ENCODE measurements at regions not wholly inside any gene's neighbourhood (a gene's known extent, or its start where the extent isn't known, plus 50 kb on each side); places are given as distances from the start of the nearest gene placed in this dataset.
"Not testable (repeated sequence)": the region's sequence is repeated elsewhere in the genome, so short reads cannot be mapped to it uniquely, and the experiment has no call there.

DNA sequence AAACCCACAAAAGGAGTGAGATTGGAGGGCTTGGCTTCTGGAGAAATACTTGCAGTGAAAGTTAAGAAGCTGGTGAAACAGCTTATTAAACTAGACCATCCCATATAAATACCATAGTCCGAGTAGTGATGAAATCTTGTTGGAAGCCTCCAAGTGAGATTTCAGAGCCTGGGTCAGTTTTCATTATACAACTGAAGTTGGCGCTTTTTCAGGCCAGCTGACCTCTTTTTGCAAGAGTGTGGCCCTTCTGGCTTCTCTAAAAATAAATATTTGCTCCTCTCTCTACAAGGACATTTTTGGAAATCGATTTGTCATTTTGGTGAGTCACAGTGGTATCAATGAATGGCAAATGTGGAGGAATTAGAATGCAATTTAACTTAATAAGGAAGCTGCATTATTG lies 51.2 kb upstream of the THRB start:
- no peaks in the 10 kb centered on the region for H3K4me1 Mint-ChIP-seq
- no peaks in the 10 kb centered on the region for H3K27me3 Mint-ChIP-seq
- no peaks in the 10 kb centered on the region for H3K36me3 Mint-ChIP-seq (ENCODE audit: low read depth)
- H3K9me3 Mint-ChIP-seq = peaks cover 3% of the 10 kb centered on the region
- H3K4me3 Mint-ChIP-seq = no peak overlapping the region
- H3K27ac Mint-ChIP-seq = no peak overlapping the region
- ATAC-seq (replicated peaks) = no peak

DNA sequence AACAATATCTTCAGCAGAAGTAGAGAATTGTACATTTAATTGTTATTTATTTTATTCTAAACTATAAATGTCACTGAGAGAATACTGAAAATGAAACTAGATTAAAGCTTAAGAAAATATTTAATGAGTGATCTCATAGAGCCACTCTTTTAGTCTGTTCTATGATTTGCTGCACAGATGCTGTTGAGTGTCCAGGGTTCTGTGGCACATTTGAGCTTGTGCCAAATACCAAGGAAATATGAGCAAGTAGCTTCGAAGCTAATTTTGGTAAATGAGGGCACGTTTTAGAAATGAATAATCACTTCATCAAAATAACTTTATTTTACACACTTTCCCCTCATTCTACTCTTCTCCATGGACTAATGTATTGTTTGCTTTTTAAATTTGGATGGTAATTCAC lies 53.6 kb upstream of the THRB start:
- Mint-ChIP-seq H3K36me3 (ENCODE audit: low read depth) (no peaks in the 10 kb centered on the region), H3K4me1 (no peaks in the 10 kb centered on the region), H3K4me3 (no peak overlapping the region), H3K27ac (no peak overlapping the region), H3K27me3 (peaks cover 3% of the 10 kb centered on the region), H3K9me3 (peaks cover 7% of the 10 kb centered on the region)
- no peak for ATAC-seq (replicated peaks)

DNA sequence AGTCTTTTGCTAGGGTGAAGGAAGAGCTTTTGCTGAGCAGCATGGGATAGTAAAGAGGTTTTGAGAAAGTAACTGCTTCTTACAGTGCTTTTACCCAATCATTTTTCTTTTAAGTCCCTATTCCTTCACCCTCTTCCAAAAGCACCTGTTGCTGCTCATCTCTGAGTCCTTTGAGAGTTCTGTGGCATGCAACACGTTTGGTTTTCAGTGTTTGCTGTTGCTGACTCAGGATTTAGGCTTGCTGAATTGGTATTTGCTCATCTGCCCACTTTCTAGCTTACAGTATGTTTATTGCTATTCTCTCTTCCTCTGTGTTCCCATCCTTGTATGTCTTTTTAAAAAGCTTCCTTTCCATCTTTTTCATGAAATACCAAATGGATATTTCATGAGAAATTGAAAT lies 55.9 kb upstream of the THRB start:
- Mint-ChIP-seq H3K9me3 (peaks cover 6% of the 10 kb centered on the region), H3K27me3 (peaks cover 3% of the 10 kb centered on the region), H3K4me1 (no peaks in the 10 kb centered on the region), H3K4me3 (no peak overlapping the region), H3K36me3 (ENCODE audit: low read depth) (no peaks in the 10 kb centered on the region), H3K27ac (no peak overlapping the region)
- ATAC-seq (replicated peaks) = no peak

DNA sequence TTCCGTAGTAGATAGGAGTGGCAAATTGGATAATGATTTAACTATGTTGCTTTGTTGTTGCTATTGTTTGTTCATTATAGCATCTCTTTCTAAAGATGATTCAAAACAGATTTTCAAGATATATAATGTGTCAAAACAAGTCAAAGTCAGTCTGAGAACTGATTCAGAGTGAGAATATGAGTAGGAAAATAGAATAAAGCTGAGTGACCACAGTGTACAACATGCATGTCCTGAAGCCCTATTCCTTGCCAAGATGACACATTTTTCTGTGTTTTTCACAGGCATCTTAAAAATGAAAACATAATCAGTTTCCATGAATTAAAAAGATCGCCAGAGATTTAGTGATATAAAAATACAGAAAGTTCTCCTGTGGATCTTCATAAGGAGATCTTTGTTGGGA lies 57.0 kb upstream of the THRB start:
- Mint-ChIP-seq H3K27me3 (peaks cover 3% of the 10 kb centered on the region), H3K4me3 (no peak overlapping the region), H3K9me3 (peaks cover 8% of the 10 kb centered on the region), H3K4me1 (no peaks in the 10 kb centered on the region), H3K27ac (no peak overlapping the region), H3K36me3 (ENCODE audit: low read depth) (no peaks in the 10 kb centered on the region)
- no peak for ATAC-seq (replicated peaks)

DNA sequence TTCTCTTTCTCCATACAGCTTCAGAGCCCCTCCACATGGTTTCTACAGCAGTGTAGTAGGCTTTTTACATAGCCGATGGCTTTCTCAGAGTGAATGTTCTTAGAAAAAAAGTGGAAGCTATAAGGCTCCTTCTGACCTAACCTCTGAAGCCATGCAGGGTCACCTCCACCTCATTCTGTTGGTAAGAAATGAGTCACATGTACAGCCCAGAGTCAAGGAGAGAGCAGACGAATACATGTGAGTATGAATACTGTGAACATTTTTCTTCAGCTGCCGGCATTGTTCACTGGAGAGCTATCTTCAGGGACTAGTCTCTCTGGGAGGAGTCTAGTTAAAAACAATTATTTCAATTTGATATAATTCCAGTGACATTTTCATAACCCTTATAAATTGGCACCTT lies 68.2 kb upstream of the THRB start:
- H3K27me3 Mint-ChIP-seq = peaks cover 3% of the 10 kb centered on the region
- no peak overlapping the region for H3K27ac Mint-ChIP-seq
- no peak overlapping the region for H3K4me3 Mint-ChIP-seq
- no peaks in the 10 kb centered on the region for H3K4me1 Mint-ChIP-seq
- ATAC-seq (replicated peaks) = no peak
- H3K9me3 Mint-ChIP-seq = peaks cover 6% of the 10 kb centered on the region
- H3K36me3 Mint-ChIP-seq (ENCODE audit: low read depth) = no peaks in the 10 kb centered on the region

DNA sequence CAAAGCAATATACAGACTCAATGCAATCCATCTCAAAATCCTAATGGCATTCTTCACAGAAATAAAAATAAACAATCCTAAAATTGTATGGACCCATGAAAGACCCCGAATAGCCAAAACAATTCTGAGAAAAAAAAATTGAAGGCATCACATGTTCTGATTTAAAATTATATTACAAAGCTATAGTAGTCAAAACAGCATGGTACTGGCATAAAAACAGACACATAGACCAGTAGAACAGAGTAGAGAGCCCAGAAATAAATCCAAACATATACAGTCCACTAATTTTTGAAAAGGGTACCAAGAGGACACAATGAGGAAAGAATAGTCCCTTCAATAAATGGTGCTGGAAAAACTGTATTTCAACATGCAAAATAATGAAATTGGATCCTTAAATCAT lies 70.4 kb upstream of the THRB start:
- H3K27me3 Mint-ChIP-seq = peaks cover 3% of the 10 kb centered on the region
- no peak overlapping the region for H3K4me3 Mint-ChIP-seq
- H3K27ac Mint-ChIP-seq = no peak overlapping the region
- no peaks in the 10 kb centered on the region for H3K36me3 Mint-ChIP-seq (ENCODE audit: low read depth)
- no peaks in the 10 kb centered on the region for H3K4me1 Mint-ChIP-seq
- no peak for ATAC-seq (replicated peaks)
- H3K9me3 Mint-ChIP-seq = peaks cover 15% of the 10 kb centered on the region

DNA sequence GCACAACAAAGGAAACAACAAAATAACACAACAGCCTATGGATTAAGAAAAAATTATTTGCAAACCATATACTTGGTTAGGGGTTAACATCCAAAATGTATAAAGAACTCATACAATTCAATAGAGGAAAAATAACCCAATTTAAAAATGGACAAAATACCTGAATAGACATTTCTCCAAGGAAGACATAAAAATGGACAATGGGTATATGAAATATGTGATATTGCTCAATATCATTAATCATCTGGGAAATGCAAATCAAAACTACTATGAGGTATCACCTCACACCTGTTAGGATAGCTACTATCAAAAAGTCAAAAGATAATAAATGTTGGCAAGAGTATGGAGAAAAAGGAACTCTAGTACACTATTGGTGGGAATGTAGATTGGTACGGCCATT lies 71.0 kb upstream of the THRB start:
- Mint-ChIP-seq H3K36me3 (ENCODE audit: low read depth) (no peaks in the 10 kb centered on the region), H3K4me3 (no peak overlapping the region), H3K4me1 (no peaks in the 10 kb centered on the region), H3K9me3 (peaks cover 15% of the 10 kb centered on the region), H3K27me3 (peaks cover 3% of the 10 kb centered on the region), H3K27ac (no peak overlapping the region)
- no peak for ATAC-seq (replicated peaks)

DNA sequence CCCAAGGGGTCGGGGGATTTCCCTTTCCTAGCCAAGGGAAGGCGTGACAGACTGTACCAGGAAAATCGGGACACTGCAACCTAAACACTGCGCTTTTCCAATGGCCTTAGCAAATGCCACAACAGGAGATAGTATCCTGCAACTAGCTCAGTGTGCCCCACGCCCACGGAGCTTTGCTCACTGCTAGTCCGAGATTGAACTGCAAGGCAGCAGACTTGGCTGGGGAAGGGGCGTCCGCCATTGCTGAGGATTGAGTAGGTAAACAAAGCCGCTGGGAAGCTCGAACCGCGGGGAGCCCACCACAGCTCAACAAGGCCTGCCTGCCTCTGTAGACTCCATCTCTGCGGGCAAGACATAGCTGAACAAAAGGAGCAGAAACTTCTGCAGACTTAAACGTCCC lies 72.3 kb upstream of the THRB start:
- no peak overlapping the region for H3K27ac Mint-ChIP-seq
- ATAC-seq (replicated peaks) = no peak
- peaks cover 15% of the 10 kb centered on the region for H3K9me3 Mint-ChIP-seq
- peaks cover 3% of the 10 kb centered on the region for H3K27me3 Mint-ChIP-seq
- H3K36me3 Mint-ChIP-seq (ENCODE audit: low read depth) = no peaks in the 10 kb centered on the region
- H3K4me1 Mint-ChIP-seq = no peaks in the 10 kb centered on the region
- no peak overlapping the region for H3K4me3 Mint-ChIP-seq

DNA sequence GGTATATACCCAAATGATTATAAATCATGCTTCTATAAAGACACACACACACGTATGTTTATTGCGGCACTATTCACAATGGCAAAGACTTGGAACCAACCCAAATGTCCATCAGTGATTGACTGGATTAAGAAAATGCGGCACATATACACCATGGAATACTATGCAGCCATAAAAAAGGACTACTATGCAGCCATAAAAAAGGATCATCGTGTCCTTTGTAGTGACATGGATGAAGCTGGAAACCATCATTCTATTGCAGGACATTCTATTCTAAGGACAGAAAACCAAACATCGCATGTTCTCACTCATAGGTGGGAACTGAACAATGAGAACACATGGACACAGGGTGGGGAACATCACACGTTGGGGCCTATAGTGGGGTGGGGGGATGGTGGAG lies 77.8 kb upstream of the THRB start:
- not testable (repeated sequence) for H3K4me1 Mint-ChIP-seq; H3K4me3 Mint-ChIP-seq; H3K27me3 Mint-ChIP-seq; H3K36me3 Mint-ChIP-seq (ENCODE audit: low read depth); ATAC-seq (replicated peaks); H3K27ac Mint-ChIP-seq
- peaks cover 11% of the 10 kb centered on the region for H3K9me3 Mint-ChIP-seq

DNA sequence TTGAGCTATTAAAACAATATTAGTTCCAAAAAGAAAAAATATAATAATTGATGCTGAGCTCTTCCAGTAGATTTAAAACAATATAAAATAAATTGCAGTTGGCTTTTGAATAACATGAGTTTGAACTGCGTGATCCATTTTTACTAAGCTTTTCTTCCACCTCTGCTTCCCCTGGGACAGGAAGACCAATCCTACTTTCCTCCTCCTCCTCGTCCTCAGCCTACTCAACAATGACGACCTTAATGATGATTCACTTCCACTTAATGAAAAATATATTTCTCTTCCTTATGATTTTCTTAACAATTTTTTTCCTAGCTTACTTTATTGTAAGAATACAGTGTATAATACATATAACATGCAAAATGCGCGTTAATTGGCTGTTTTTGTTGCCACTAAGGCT lies 78.9 kb upstream of the THRB start:
- Mint-ChIP-seq H3K27ac (no peak overlapping the region), H3K36me3 (ENCODE audit: low read depth) (no peaks in the 10 kb centered on the region), H3K9me3 (peaks cover 11% of the 10 kb centered on the region), H3K4me3 (no peak overlapping the region), H3K27me3 (no peaks in the 10 kb centered on the region), H3K4me1 (no peaks in the 10 kb centered on the region)
- no peak for ATAC-seq (replicated peaks)

DNA sequence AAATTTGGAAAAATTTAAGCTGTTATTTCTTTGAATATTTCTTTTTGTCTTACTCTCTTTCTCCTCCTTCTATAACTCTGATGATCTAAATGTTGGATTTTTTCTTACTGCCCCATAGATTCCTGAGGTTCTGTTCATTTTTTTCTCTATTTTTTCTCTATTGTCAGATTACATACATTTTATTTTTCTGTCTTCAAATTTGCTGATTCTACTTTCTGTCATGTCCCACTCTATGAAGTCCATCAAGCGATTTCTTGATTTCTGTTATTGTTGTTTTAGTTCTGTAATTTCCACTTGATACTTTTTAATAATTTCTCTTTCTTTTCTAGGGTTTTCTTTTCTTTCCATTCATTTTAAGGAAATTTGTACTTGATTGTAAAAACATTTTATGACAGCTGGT lies 83.7 kb upstream of the THRB start:
- H3K36me3 Mint-ChIP-seq (ENCODE audit: low read depth) = no peaks in the 10 kb centered on the region
- H3K9me3 Mint-ChIP-seq = peaks cover 3% of the 10 kb centered on the region

DNA sequence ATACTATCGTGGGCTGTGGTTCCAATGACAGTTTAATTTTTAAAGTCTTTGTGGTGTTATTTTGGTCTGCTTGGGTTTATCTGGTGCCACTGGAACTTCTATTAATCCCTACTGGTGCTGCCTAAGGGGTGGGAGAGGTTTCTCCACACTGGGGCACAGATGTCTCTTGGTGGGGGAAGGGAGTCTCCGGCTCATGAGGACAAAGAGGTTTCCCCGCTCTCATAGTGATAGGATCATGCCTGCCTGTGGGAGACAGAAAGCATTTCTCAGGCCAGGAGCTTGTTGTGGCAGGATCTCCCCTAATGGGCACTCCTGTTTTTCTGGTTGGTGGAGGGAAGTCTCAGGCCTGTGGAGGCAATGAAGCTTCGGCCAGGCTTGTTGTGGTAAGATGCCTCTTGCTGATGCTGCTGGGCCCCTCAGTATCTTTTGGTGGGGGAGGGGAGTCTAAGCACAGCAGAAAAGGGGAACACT lies 84.3 kb upstream of the THRB start:
- H3K27ac Mint-ChIP-seq = no peak overlapping the region
- H3K27me3 Mint-ChIP-seq = no peaks in the 10 kb centered on the region
- no peak overlapping the region for H3K4me3 Mint-ChIP-seq
- no peak for ATAC-seq (replicated peaks)
- H3K9me3 Mint-ChIP-seq = peaks cover 3% of the 10 kb centered on the region
- no peaks in the 10 kb centered on the region for H3K4me1 Mint-ChIP-seq
- no peaks in the 10 kb centered on the region for H3K36me3 Mint-ChIP-seq (ENCODE audit: low read depth)

More for the DNA sequence above, 83.7 kb upstream of the THRB start:
- Mint-ChIP-seq H3K27ac (no peak overlapping the region), H3K4me3 (no peak overlapping the region), H3K27me3 (no peaks in the 10 kb centered on the region), H3K4me1 (no peaks in the 10 kb centered on the region)
- no peak for ATAC-seq (replicated peaks)

DNA sequence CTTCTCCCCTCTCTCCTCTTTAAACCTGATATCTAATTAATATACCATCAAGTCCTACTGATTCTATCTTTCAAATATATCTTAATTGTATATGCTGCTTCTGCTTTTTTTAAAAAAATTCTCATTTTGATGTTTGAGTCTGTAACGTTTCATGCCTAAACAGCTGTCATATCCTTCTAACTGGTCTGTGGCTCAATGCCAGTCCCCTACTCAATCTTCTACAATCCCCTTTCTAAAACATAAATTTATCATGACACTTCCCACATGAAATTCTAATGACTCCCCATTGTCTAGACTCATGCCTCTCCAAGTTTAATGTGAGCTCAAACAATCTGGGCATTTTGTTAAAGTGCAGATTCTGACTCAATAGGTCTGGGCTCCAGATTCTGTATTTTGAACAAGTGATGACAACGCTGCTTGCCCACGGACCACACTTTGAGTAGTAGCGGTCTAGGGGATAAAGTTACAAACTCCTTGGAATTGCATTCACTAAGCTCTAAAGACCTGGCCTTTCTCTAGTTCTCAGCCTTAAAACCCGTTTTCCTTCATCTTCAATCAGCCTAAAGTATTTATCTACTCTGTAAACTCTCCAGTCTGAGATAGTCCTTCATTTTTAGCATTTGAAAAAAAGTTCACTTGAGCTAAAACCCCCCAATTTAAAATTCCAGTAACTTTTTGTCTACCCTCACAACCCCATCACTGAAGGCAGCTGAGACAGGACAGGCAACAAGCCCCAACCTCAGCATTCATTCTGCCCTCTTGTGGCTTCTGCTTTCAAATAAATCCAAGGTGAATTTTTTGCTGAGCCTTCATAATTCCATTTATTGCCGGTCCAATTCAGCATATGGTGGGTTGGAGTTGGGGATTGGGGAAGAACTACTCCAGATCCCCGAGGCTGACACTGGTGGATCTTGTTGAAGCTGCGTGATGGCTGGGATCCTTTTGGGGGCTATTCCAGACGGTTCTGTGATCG lies 88.1 kb upstream of the THRB start:
- Mint-ChIP-seq H3K27ac (no peak overlapping the region), H3K36me3 (ENCODE audit: low read depth) (no peaks in the 10 kb centered on the region), H3K9me3 (peaks cover under 1% of the 10 kb centered on the region), H3K4me1 (no peaks in the 10 kb centered on the region), H3K4me3 (no peak overlapping the region), H3K27me3 (no peaks in the 10 kb centered on the region)
- no peak for ATAC-seq (replicated peaks)

DNA sequence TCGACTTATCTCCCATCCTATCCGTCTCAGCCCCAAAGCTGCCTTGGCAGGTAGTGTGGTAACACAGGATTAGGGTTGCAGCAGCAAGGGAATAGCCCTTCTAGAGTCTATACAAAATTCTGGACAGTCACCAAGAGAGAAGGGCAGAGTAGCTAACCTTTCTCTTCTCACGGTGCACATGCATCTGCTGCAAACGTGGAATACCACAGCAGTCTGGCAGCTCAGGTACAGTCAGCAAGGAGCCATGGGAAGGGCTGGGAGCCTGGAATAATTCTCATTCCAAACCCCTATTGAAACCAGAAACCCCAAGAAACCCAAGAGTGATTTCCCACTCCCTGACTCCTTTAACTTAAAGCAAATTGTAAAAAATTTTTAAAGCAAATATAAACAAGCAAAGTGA lies 92.3 kb upstream of the THRB start:
- no peaks in the 10 kb centered on the region for H3K4me1 Mint-ChIP-seq
- H3K9me3 Mint-ChIP-seq = no peaks in the 10 kb centered on the region
- H3K4me3 Mint-ChIP-seq = no peak overlapping the region
- no peak overlapping the region for H3K27ac Mint-ChIP-seq
- H3K36me3 Mint-ChIP-seq (ENCODE audit: low read depth) = no peaks in the 10 kb centered on the region
- no peaks in the 10 kb centered on the region for H3K27me3 Mint-ChIP-seq
- no peak for ATAC-seq (replicated peaks)

DNA sequence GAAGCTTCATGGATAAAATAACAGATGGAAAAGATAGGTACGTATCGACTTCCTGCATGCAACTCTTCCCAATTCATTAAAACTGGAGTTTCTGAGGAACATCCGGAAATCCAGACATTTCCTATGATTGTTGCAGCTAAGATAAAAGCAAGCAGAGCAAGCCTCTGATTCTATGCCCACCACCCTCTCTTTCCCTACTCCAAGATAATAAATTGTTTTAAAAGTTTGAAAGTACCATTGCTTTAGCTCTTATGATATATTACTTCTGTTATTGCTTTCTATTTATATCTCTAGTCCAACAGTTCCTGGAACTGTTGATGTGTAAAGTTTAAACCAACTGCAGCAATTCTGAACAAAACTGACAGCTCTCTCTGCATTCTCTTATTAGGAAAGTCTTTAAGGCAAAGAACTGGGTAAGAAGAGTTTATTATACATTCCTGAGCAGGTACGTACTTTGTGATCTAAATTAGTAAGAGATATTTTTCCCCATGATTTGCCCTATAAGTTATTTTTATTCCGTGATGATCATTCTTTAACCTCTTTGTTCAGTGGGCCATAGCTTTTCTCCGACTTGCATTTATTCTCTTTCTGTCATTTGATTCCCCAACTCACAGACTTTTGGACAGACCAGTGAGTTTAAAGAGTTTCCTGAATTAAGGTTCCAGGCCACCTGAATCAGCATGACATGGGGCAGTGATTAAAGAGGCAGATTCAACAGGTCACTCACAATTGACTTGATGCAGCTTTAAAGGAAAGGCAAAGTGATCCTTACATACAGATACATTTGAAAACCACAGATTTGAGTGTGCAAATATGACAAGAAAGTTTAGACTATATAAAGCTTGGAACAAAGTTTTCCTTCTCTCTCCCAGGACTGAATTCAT lies 94.2 kb upstream of the THRB start:
- no peak for ATAC-seq (replicated peaks)
- H3K36me3 Mint-ChIP-seq (ENCODE audit: low read depth) = no peaks in the 10 kb centered on the region
- no peaks in the 10 kb centered on the region for H3K27me3 Mint-ChIP-seq
- no peaks in the 10 kb centered on the region for H3K4me1 Mint-ChIP-seq
- no peak overlapping the region for H3K27ac Mint-ChIP-seq
- H3K9me3 Mint-ChIP-seq = no peaks in the 10 kb centered on the region
- H3K4me3 Mint-ChIP-seq = no peak overlapping the region

Data from activated T-helper 17 cell treated with anti-CD3 and anti-CD28 coated beads, Interleukin-2, amount 50 U/mL, for 72 hours (primary cell).